GM12878 (cell line): ENCODE measurements at regions not wholly inside any gene's neighbourhood (a gene's known extent, or its start where the extent isn't known, plus 50 kb on each side); places are given as distances from the start of the nearest gene placed in this dataset.

Experiments
- ATAC-seq: fragments of 200-7000 bp; cut with Tn5 transposase; 3 replicates; pipeline ENCODE4 v1.9.1; 2020; ENCODE audit warnings: mild to moderate bottlenecking, moderate library complexity
- BruUV-seq: library from RNA; stranded (reverse); fragments of 400-500 nt; replicated peaks from 2 replicates; lab custom pipeline; 2021; lab: Mats Ljungman, UMichigan
- CTCF ChIA-PET: fragments of 300-600 bp; sonication (Branson Sonifier 250); formaldehyde crosslinking; extraction: SDS; loops from one replicate; lab custom pipeline; 2021; ENCODE audit warnings: inconsistent platforms; lab: Yijun Ruan, JAX
- POLR2A ChIA-PET: fragments of 350-600 bp; formaldehyde crosslinking; extraction: SDS; loops from one replicate; lab custom pipeline; 2021; ENCODE audit warnings: inconsistent platforms; lab: Charles Lee
- RAD21 ChIA-PET: fragments of 300-600 bp; sonication (Branson Sonifier 250); formaldehyde crosslinking; loops from one replicate; lab custom pipeline; 2023; ENCODE audit warnings: antibody characterized with exemption; ENCODE audit not compliant: unreplicated experiment; lab: Charles Lee
- SMC1A ChIA-PET: fragments of 300-600 bp; sonication (Branson Sonifier 250); formaldehyde crosslinking; loops from one replicate; lab custom pipeline; 2023; ENCODE audit not compliant: unreplicated experiment, uncharacterized antibody; lab: Charles Lee
- DNase-seq: peaks from one replicate; pipeline ENCODE4 v3.0.0-alpha.2; 2011; ENCODE audit warnings: low read depth, low spot score
- FAIRE-seq: peaks from 3 replicates; lab custom pipeline; 2011; peaks lifted over from hg19 to GRCh38; lab: Jason Lieb, UNC
- H2AFZ ChIP-seq: 2 replicates; pipeline ENCODE4 v1.6.0; 2011; ENCODE audit warnings: low read depth, low read length, control low read depth; ENCODE audit not compliant: control insufficient read depth
- H3K27ac ChIP-seq: 2 replicates; pipeline ENCODE4 v1.5.1; 2011; ENCODE audit warnings: control low read depth; ENCODE audit not compliant: control insufficient read depth, insufficient read depth
- H3K27me3 ChIP-seq, 2 experiments: replicated peaks in 1 of 2; 2 replicates each; pipeline versions ENCODE4 v1.6.0 to v1.6.1; 2011; ENCODE audit warnings: low read length in 1 of 2; ENCODE audit not compliant: control insufficient read depth in 2 of 2, insufficient read depth in 2 of 2
- H3K36me3 ChIP-seq, 2 experiments: 2 replicates each; pipeline ENCODE4 v1.5.1; 2011; ENCODE audit warnings: low read length in 1 of 2; ENCODE audit not compliant: control insufficient read depth in 2 of 2, insufficient read depth in 2 of 2
- H3K4me1 ChIP-seq: 2 replicates; pipeline ENCODE4 v1.6.1; 2011; ENCODE audit warnings: mild to moderate bottlenecking, low read length, moderate library complexity, mixed read lengths; ENCODE audit not compliant: control insufficient read depth, insufficient read depth
- H3K4me2 ChIP-seq: 2 replicates; pipeline ENCODE4 v1.6.0; 2011; ENCODE audit warnings: control low read depth; ENCODE audit not compliant: control insufficient read depth, insufficient read depth
- H3K4me3 ChIP-seq: fragments of 200-600 bp; sonication (generic); 2 replicates; pipeline ENCODE4 v1.5.1; 2016
- H3K79me2 ChIP-seq: 2 replicates; pipeline ENCODE4 v1.6.0; 2011; ENCODE audit warnings: low read length; ENCODE audit not compliant: control insufficient read depth, insufficient read depth
- H3K9ac ChIP-seq: 2 replicates; pipeline ENCODE4 v1.8.0; 2011; ENCODE audit warnings: low read length, control low read depth, mixed read lengths; ENCODE audit not compliant: control insufficient read depth, insufficient read depth
- H3K9me3 ChIP-seq: replicated peaks from 3 replicates; pipeline ENCODE4 v1.5.1; 2011; ENCODE audit warnings: mild to moderate bottlenecking, low read length; ENCODE audit not compliant: control insufficient read depth, insufficient read depth
- H4K20me1 ChIP-seq: 2 replicates; pipeline ENCODE4 v1.6.0; 2011; ENCODE audit not compliant: control insufficient read depth, insufficient read depth
- BACH1 ChIP-seq: fragments of 450-650 bp; IDR thresholded peaks from 2 replicates; pipeline ENCODE4 v1.6.1; 2017; ENCODE audit warnings: mild to moderate bottlenecking, borderline replicate concordance
- CREM ChIP-seq: IDR thresholded peaks from 2 replicates; pipeline ENCODE4 v1.6.1; 2014; ENCODE audit warnings: antibody characterized with exemption, low read depth
- CTCF ChIP-seq, 3 experiments: IDR thresholded peaks in 2 of 3; conservative IDR thresholded peaks in 1 of 3; 2 replicates each; pipeline ENCODE4 v1.5.1; 2011; ENCODE audit warnings: low read depth in 3 of 3, low read length in 3 of 3, mild to moderate bottlenecking in 3 of 3, control low read depth in 2 of 3, moderate library complexity in 2 of 3, inconsistent platforms in 1 of 3, mixed read lengths in 1 of 3; ENCODE audit not compliant: control insufficient read depth in 2 of 3, insufficient read depth in 1 of 3; ENCODE audit errors: extremely low read depth in 1 of 3
- E2F8 ChIP-seq: fragments of 450-650 bp; IDR thresholded peaks from 2 replicates; pipeline ENCODE4 v1.6.1; 2018; ENCODE audit warnings: mild to moderate bottlenecking, low read depth, moderate library complexity; ENCODE audit not compliant: partially characterized antibody
- FOXM1 ChIP-seq: IDR thresholded peaks from 2 replicates; pipeline ENCODE4 v1.6.1; 2012; ENCODE audit warnings: low read depth, mild to moderate bottlenecking, inconsistent platforms, low read length, moderate library complexity
- HDGF ChIP-seq: fragments of 450-650 bp; IDR thresholded peaks from 2 replicates; pipeline ENCODE4 v1.6.1; 2016; ENCODE audit warnings: antibody characterized with exemption
- KAT2A ChIP-seq: conservative IDR thresholded peaks from 2 replicates; pipeline ENCODE4 v1.6.1; 2011; ENCODE audit warnings: low read depth, low read length; ENCODE audit not compliant: control insufficient read depth
- NFIC ChIP-seq: IDR thresholded peaks from 2 replicates; pipeline ENCODE4 v1.6.1; 2012; ENCODE audit warnings: low read depth, mild to moderate bottlenecking, inconsistent platforms, low read length, moderate library complexity
- NFYB ChIP-seq: IDR thresholded peaks from 2 replicates; pipeline ENCODE4 v1.6.1; 2011; ENCODE audit warnings: low read depth, mild to moderate bottlenecking, low read length, improper control_type of control experiment, moderate library complexity; ENCODE audit not compliant: insufficient read depth
- NRF1 ChIP-seq: conservative IDR thresholded peaks from 2 replicates; pipeline ENCODE4 v1.6.1; 2011; ENCODE audit warnings: mild to moderate bottlenecking, low read depth, low read length, improper control_type of control experiment
- TAF1 ChIP-seq: IDR thresholded peaks from 2 replicates; pipeline ENCODE4 v1.6.1; 2011; ENCODE audit warnings: mild to moderate bottlenecking, low read depth, low read length, borderline replicate concordance
- TCF3 ChIP-seq: IDR thresholded peaks from 2 replicates; pipeline ENCODE4 v1.6.1; 2012; ENCODE audit warnings: low read depth, mild to moderate bottlenecking, low read length, borderline replicate concordance; ENCODE audit not compliant: insufficient read depth
- TCF7 ChIP-seq: IDR thresholded peaks from 2 replicates; pipeline ENCODE4 v1.6.1; 2014; ENCODE audit warnings: antibody characterized with exemption, borderline replicate concordance
- WGBS: methylation state at CpG from one replicate; pipeline ENCODE4 v1.1.6; 2016; ENCODE audit warnings: low lambda C conversion rate; ENCODE audit not compliant: insufficient replicate concordance, insufficient coverage; ENCODE audit errors: missing lambda C conversion rate; 5-methylcytosine and 5-hydroxymethylcytosine counted together
- in situ Hi-C: fragments of 300-500 bp; cut with MboI; formaldehyde crosslinking; loops from 9 replicates; pipeline ENCODE4 v1.14.3; 2018; ENCODE audit warnings: mixed read lengths
- intact Hi-C: fragments of 100-400 bp; cut with micrococcal nuclease; formaldehyde crosslinking; loops from one replicate; pipeline ENCODE4 v1.14.2; 2022; ENCODE audit not compliant: unreplicated experiment

- SMC1A ChIA-PET = no interaction called here
- RAD21 ChIA-PET = no interaction called here
- no peaks in the 10 kb centered on the region for H3K4me1 ChIP-seq
- no TSS peak for BruUV-seq
- intact Hi-C loops = no loop called here
- H3K27ac ChIP-seq = no peak overlapping the region
- no peaks in the 10 kb centered on the region for H3K36me3 ChIP-seq
- no peak overlapping the region for H3K4me3 ChIP-seq
- ATAC-seq = no peak
- DNase-seq = no peak
- in situ Hi-C loops = no loop called here
- TF ChIP-seq FOXM1 (no peak), NFYB (no peak), CREM (no peak), HDGF (no peak), BACH1 (no peak), NRF1 (no peak), TCF7 (no peak), NFIC (no peak), CTCF (IDR thresholded peaks at IDR 0.05 in 2 of 3, conservative IDR thresholded peaks at IDR 0.05 in 1 of 3; ENCODE audit: control insufficient read depth in 2 of 3, extremely low read depth in 1 of 3, insufficient read depth in 1 of 3, low read depth in 3 of 3, low read length in 3 of 3) (no peak), KAT2A (no peak), TCF3 (no peak), TAF1 (no peak), E2F8 (no peak)
- H3K9ac ChIP-seq = no peak overlapping the region
- H2AFZ ChIP-seq = no peak overlapping the region
- no peak for FAIRE-seq
- 57% methylated on average over 4 of the region's 4 CpGs for WGBS
- no peaks in the 10 kb centered on the region for H3K9me3 ChIP-seq
- no peaks in the 10 kb centered on the region for H4K20me1 ChIP-seq
- H3K79me2 ChIP-seq = no peaks in the 10 kb centered on the region
- CTCF ChIA-PET = no interaction called here
- no peaks in the 10 kb centered on the region for H3K27me3 ChIP-seq
- POLR2A ChIA-PET = no interaction called here
- H3K4me2 ChIP-seq = no peak overlapping the region
Measured at GRCh38 chr5:98593418-98593817, 180.0 kb upstream of the RGMB start.
